ENCODE measurements at regions not wholly inside any gene's neighbourhood (a gene's known extent, or its start where the extent isn't known, plus 50 kb on each side); places are given as distances from the start of the nearest gene placed in this dataset.

DNA sequence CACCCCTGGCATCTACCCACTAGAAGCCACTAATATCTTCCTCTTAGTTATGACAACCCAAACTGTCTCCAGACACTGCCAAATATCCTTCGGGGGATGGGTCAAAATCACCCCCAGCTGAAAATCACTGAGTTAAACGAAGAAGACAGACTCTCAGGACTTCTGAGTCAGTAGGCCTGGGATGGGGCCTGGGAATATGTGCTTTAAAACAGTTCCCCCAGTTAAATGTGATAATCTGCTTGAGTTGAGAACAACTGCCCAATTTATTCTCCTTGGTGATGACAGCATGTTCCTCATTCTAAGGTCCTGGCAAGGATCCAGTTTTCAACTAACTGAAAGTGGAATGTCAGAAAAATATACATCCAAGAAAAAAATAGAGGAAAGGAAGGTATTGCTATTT, 52.4 kb downstream of the CBLL2 start:
- intact Hi-C loops (cut with DNase I), result no loop called here
- WGBS, result 44% methylated on average over 2 of the region's 2 CpGs
- TF ChIP-seq POLR2A (IDR thresholded peaks at IDR 0.05; ENCODE audit: low read depth) (no peak), POLR2AphosphoS5 (IDR thresholded peaks at IDR 0.05) (no peak), EP300 (IDR thresholded peaks at IDR 0.05) (no peak)
- TF ChIP-seq, protein P1, sequence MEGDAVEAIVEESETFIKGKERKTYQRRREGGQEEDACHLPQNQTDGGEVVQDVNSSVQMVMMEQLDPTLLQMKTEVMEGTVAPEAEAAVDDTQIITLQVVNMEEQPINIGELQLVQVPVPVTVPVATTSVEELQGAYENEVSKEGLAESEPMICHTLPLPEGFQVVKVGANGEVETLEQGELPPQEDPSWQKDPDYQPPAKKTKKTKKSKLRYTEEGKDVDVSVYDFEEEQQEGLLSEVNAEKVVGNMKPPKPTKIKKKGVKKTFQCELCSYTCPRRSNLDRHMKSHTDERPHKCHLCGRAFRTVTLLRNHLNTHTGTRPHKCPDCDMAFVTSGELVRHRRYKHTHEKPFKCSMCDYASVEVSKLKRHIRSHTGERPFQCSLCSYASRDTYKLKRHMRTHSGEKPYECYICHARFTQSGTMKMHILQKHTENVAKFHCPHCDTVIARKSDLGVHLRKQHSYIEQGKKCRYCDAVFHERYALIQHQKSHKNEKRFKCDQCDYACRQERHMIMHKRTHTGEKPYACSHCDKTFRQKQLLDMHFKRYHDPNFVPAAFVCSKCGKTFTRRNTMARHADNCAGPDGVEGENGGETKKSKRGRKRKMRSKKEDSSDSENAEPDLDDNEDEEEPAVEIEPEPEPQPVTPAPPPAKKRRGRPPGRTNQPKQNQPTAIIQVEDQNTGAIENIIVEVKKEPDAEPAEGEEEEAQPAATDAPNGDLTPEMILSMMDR (IDR thresholded peaks at IDR 0.05), result no peak
- Histone ChIP-seq H3K27ac (replicated peaks in 1 of 4) (peak overlapping the region in 1 of 4 donors; percentile 26), H3K36me3 (no peaks in the 10 kb centered on the region), H3K27me3 (no peaks in the 10 kb centered on the region), H3K9me3 (no peaks in the 10 kb centered on the region), H3K4me1 (peaks cover 0 to 5% (median 0%) of the 10 kb centered on the region in 4 donors), H3K4me3 (no peak overlapping the region)
- no peak for DNase-seq (ENCODE audit: extremely low spot score)

DNA sequence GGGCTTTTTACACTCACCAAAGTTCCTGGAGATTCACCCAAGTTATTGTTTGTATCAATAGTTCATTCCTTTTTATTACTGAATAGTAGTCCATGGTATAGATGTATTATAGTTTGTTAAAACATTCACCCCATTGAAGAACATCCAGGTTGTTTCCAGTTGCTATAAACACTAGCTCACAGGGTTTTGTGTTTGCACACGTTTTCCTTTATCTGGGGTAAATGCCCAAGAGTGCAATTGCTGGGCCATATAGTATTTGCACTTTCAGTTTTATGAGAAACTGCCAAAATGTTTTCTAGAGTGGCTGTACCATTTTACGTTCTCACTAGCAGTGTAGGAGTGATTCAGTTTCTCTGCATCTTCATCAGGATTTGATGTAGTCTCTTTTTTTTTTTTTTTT, 57.1 kb downstream of the CBLL2 start:
- intact Hi-C loops (cut with DNase I), result no loop called here
- 52% methylated on average over 2 of the region's 2 CpGs for WGBS
- H3K4me1 ChIP-seq, result peaks cover 0 to 4% (median 0%) of the 10 kb centered on the region in 4 donors
- H3K36me3 ChIP-seq, result no peaks in the 10 kb centered on the region
- no peak overlapping the region for H3K4me3 ChIP-seq
- no peak for DNase-seq (ENCODE audit: extremely low spot score)
- H3K9me3 ChIP-seq, result no peaks in the 10 kb centered on the region
- H3K27me3 ChIP-seq, result no peaks in the 10 kb centered on the region
- TF ChIP-seq, protein P1 (IDR thresholded peaks at IDR 0.05), result no peak
- TF ChIP-seq POLR2A (IDR thresholded peaks at IDR 0.05; ENCODE audit: low read depth), result no peak
- no peak for TF ChIP-seq POLR2AphosphoS5 (IDR thresholded peaks at IDR 0.05)
- TF ChIP-seq EP300 (IDR thresholded peaks at IDR 0.05), result no peak
- H3K27ac ChIP-seq (replicated peaks in 1 of 4), result no peak overlapping the region

DNA sequence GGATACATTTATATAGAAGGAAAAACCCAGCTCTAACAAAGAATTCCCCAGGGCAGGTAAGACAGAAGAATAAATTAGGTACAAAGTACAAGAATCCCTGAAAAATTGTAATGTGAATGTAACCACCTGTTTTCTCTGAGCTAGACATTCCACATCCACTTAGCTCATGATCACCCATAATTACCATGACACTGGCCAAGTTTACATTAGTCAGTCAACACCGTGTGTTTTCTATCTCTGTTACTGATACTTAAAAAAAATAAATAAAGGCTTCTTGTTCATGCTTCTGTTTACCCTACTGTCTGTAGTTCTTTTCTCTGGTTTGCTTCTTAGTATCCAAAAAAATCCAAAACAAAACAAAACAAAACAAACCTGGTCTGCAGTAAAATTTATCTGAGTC, 66.0 kb downstream of the CBLL2 start:
- no peaks in the 10 kb centered on the region for H3K27me3 ChIP-seq
- WGBS, result 48% methylated on average over 1 of the region's 1 CpG
- H3K9me3 ChIP-seq, result no peaks in the 10 kb centered on the region
- no peak overlapping the region for H3K4me3 ChIP-seq
- intact Hi-C loops (cut with DNase I), result no loop called here
- DNase-seq (ENCODE audit: extremely low spot score), result no peak
- H3K27ac ChIP-seq (replicated peaks in 1 of 4), result no peak overlapping the region
- TF ChIP-seq POLR2A (IDR thresholded peaks at IDR 0.05; ENCODE audit: low read depth) (no peak), EP300 (IDR thresholded peaks at IDR 0.05) (no peak), POLR2AphosphoS5 (IDR thresholded peaks at IDR 0.05) (no peak)
- TF ChIP-seq, protein P1 (IDR thresholded peaks at IDR 0.05), result no peak
- no peaks in the 10 kb centered on the region for H3K36me3 ChIP-seq
- H3K4me1 ChIP-seq, result no peaks in the 10 kb centered on the region

DNA sequence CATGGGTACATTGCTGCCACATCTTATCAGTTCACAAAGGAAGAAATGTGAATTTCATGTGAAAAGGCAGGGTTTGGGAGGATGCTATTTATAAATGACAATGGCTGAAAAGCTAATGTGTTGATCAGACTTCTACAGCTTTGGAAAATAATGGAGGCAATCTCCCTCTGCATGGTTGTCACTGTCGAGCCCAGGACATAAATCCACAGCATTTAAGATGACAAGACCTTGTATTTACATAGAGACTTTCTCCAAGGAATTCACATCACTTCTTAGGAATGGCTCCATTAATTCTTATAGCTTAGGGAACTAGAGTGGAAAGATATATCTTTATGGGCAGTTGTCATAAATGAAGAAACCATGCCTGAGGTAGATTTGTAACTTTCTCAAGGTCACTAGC, 66.7 kb downstream of the CBLL2 start:
- Histone ChIP-seq H3K27me3 (no peaks in the 10 kb centered on the region), H3K4me3 (no peak overlapping the region), H3K9me3 (no peaks in the 10 kb centered on the region), H3K36me3 (no peaks in the 10 kb centered on the region), H3K27ac (replicated peaks in 1 of 4) (no peak overlapping the region), H3K4me1 (no peaks in the 10 kb centered on the region)
- intact Hi-C loops (cut with DNase I), result no loop called here
- TF ChIP-seq, protein P1 (IDR thresholded peaks at IDR 0.05), result no peak
- 29% methylated on average over 1 of the region's 1 CpG for WGBS
- no peak for DNase-seq (ENCODE audit: extremely low spot score)

DNA sequence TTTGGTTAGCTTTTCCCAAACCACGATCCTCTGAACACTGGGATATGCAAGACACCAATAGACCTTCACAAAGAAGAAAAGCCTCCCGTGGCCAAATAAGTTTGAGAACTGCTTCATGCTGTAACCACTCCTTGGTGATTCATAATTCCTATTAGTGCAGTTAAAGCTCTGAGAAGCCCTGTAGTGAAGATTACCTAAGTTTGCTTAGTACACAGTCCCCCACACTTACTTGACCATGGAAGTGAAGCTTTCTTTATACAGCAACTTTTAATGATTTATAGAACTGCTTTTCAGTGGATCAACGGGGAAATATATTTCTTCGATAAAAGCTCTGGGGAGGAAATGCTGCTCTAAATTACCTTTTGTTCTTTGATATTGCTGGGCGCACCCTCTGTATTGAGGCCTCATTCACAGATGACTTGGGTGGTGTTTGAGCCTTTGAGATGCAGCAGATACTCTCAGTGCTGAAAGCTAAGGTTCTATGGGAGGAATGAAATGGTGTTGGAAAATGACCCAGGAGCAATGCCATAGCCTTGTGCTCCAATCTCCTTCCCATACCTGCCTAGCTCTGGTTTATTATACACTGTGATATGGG, 67.4 kb downstream of the CBLL2 start:
- Histone ChIP-seq H3K27me3 (no peaks in the 10 kb centered on the region), H3K9me3 (no peaks in the 10 kb centered on the region), H3K4me1 (no peaks in the 10 kb centered on the region), H3K36me3 (no peaks in the 10 kb centered on the region), H3K27ac (replicated peaks in 1 of 4) (no peak overlapping the region), H3K4me3 (no peak overlapping the region)
- intact Hi-C loops (cut with DNase I), result no loop called here
- WGBS, result 85% methylated on average over 5 of the region's 5 CpGs
- no peak for DNase-seq (ENCODE audit: extremely low spot score)
- TF ChIP-seq EP300 (IDR thresholded peaks at IDR 0.05) (no peak), POLR2AphosphoS5 (IDR thresholded peaks at IDR 0.05) (no peak), POLR2A (IDR thresholded peaks at IDR 0.05; ENCODE audit: low read depth) (no peak)
- TF ChIP-seq, protein P1 (IDR thresholded peaks at IDR 0.05), result no peak

Data from esophagus muscularis mucosa (tissue), 4 donors.